ENCODE measurements at regions not wholly inside any gene's neighbourhood (a gene's known extent, or its start where the extent isn't known, plus 50 kb on each side); places are given as distances from the start of the nearest gene placed in this dataset.
A peak's percentile ranks its signal among the peaks of the same experiment; 100 is the strongest.

GRCh38 chr1:244954359-244954758, 90.0 kb upstream of the HNRNPU start:
- Histone ChIP-seq H3K9me3 (ENCODE audit: insufficient read depth, low read depth, low read length) (no peaks in the 10 kb centered on the region), H3K27ac (ENCODE audit: low read length) (no peak overlapping the region)

GRCh38 chr1:244953901-244954300, 89.6 kb upstream of the HNRNPU start:
- no peaks in the 10 kb centered on the region for H3K9me3 ChIP-seq (ENCODE audit: insufficient read depth, low read depth, low read length)
- no peak overlapping the region for H3K9ac ChIP-seq (ENCODE audit: low read depth, low read length)
- H3K4me3 ChIP-seq (ENCODE audit: low read length): no peak overlapping the region
- no peaks in the 10 kb centered on the region for H3K4me1 ChIP-seq (ENCODE audit: insufficient read depth, low read length)
- H3K27me3 ChIP-seq (ENCODE audit: insufficient read depth, low read length): no peaks in the 10 kb centered on the region
- H3K27ac ChIP-seq (ENCODE audit: low read length): no peak overlapping the region
- no peaks in the 10 kb centered on the region for H3K36me3 ChIP-seq (ENCODE audit: insufficient read depth, low read depth, low read length)

More at GRCh38 chr1:244954359-244954758, 90.0 kb upstream of the HNRNPU start:
- Histone ChIP-seq H3K9ac (ENCODE audit: low read depth, low read length) (no peak overlapping the region), H3K36me3 (ENCODE audit: insufficient read depth, low read depth, low read length) (no peaks in the 10 kb centered on the region), H3K4me3 (ENCODE audit: low read length) (no peak overlapping the region), H3K27me3 (ENCODE audit: insufficient read depth, low read length) (no peaks in the 10 kb centered on the region), H3K4me1 (ENCODE audit: insufficient read depth, low read length) (no peaks in the 10 kb centered on the region)

DNA sequence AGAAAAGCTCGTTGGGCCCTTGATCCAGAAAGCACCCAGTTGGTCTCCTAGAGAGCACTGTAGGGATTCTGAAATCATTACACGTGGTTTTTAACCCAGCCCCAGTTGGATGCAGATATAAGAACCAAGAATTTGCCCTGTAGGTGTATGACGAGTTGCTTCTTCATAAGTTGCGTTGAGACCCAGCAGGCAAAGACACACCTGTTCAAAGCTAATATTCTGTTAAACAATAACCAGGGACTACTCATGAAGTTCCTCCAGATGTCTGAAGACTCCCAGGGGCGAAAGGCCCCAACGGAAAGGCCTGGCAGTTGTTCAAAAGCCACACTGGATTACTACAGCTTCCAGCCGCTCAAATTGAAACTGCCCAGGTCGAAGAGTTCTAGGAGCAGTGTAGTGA, 88.6 kb upstream of the HNRNPU start:
- H3K27ac ChIP-seq (ENCODE audit: low read length): no peak overlapping the region

DNA sequence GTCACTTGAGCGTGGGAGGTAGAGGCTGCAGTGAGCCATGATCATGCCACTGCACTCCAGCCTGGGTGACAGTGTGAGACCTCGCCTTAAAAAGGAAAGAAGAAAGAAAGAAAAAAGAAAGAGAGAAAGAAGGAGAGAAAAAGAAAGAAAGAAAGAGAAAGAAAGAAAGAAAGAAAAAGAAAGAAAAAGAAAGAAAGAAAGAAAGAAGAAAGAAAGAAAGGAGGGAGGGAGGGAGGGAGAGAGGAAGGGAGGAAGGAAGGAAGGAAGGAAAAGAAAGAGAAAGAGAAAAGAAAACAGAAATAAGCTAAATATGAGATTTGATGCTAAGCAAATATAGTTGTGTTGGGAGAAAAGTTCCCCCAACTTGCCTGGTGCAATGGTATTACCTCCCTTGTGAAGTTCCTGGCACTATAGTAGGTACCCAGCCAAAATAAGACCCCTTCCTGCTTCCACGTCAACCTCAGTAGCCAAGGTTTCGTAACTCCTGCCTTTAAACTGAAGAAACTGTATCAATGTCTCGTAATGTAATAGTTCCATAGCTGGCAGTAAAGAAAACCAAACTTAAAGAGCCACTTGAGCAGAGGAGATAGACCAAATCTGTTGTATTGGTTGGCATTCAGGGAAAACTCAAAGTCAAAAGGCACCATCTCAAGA, 88.1 kb upstream of the HNRNPU start:
- H3K4me1 ChIP-seq (ENCODE audit: insufficient read depth, low read length): no peaks in the 10 kb centered on the region
- H3K27me3 ChIP-seq (ENCODE audit: insufficient read depth, low read length): no peaks in the 10 kb centered on the region
- H3K27ac ChIP-seq (ENCODE audit: low read length): no peak overlapping the region
- no peaks in the 10 kb centered on the region for H3K36me3 ChIP-seq (ENCODE audit: insufficient read depth, low read depth, low read length)
- H3K9me3 ChIP-seq (ENCODE audit: insufficient read depth, low read depth, low read length): no peaks in the 10 kb centered on the region
- no peak overlapping the region for H3K4me3 ChIP-seq (ENCODE audit: low read length)
- no peak overlapping the region for H3K9ac ChIP-seq (ENCODE audit: low read depth, low read length)

More for the DNA sequence above, 88.6 kb upstream of the HNRNPU start:
- Histone ChIP-seq H3K4me1 (ENCODE audit: insufficient read depth, low read length) (no peaks in the 10 kb centered on the region), H3K9me3 (ENCODE audit: insufficient read depth, low read depth, low read length) (no peaks in the 10 kb centered on the region), H3K4me3 (ENCODE audit: low read length) (no peak overlapping the region), H3K36me3 (ENCODE audit: insufficient read depth, low read depth, low read length) (no peaks in the 10 kb centered on the region), H3K9ac (ENCODE audit: low read depth, low read length) (no peak overlapping the region), H3K27me3 (ENCODE audit: insufficient read depth, low read length) (no peaks in the 10 kb centered on the region)

DNA sequence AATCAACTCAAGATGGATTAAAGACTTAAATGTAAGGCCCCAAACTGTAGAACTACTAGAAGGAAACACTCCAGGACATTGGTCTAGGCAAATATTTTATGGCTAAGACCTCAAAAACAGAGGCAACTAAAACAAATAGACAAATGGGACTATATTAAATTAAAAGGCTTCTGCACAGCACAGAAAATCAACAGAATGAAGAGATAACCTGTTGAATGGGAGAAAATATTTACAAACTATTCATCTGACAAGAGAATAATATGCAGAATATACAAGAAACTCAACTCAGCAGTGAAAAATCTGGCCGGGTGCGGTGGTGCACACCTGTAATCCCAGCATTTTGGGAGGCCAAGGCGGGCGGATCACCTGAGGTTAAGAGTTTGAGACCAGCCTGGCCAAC, 84.1 kb upstream of the HNRNPU start:
- no peak overlapping the region for H3K9ac ChIP-seq (ENCODE audit: low read depth, low read length)
- no peaks in the 10 kb centered on the region for H3K27me3 ChIP-seq (ENCODE audit: insufficient read depth, low read length)
- H3K4me1 ChIP-seq (ENCODE audit: insufficient read depth, low read length): no peaks in the 10 kb centered on the region
- H3K27ac ChIP-seq (ENCODE audit: low read length): no peak overlapping the region
- H3K4me3 ChIP-seq (ENCODE audit: low read length): no peak overlapping the region
- H3K9me3 ChIP-seq (ENCODE audit: insufficient read depth, low read depth, low read length): no peaks in the 10 kb centered on the region
- no peaks in the 10 kb centered on the region for H3K36me3 ChIP-seq (ENCODE audit: insufficient read depth, low read depth, low read length)

GRCh38 chr1:244945109-244945671, 80.8 kb upstream of the HNRNPU start:
- Histone ChIP-seq H3K9ac (ENCODE audit: low read depth, low read length) (no peak overlapping the region), H3K36me3 (ENCODE audit: insufficient read depth, low read depth, low read length) (no peaks in the 10 kb centered on the region), H3K9me3 (ENCODE audit: insufficient read depth, low read depth, low read length) (no peaks in the 10 kb centered on the region), H3K27me3 (ENCODE audit: insufficient read depth, low read length) (no peaks in the 10 kb centered on the region), H3K4me1 (ENCODE audit: insufficient read depth, low read length) (no peaks in the 10 kb centered on the region), H3K4me3 (ENCODE audit: low read length) (no peak overlapping the region), H3K27ac (ENCODE audit: low read length) (no peak overlapping the region)

GRCh38 chr1:244941121-244941520, 76.8 kb upstream of the HNRNPU start:
- Histone ChIP-seq H3K36me3 (ENCODE audit: insufficient read depth, low read depth, low read length) (no peaks in the 10 kb centered on the region), H3K9ac (ENCODE audit: low read depth, low read length) (no peak overlapping the region), H3K4me3 (ENCODE audit: low read length) (no peak overlapping the region), H3K9me3 (ENCODE audit: insufficient read depth, low read depth, low read length) (no peaks in the 10 kb centered on the region), H3K27ac (ENCODE audit: low read length) (no peak overlapping the region), H3K4me1 (ENCODE audit: insufficient read depth, low read length) (no peaks in the 10 kb centered on the region), H3K27me3 (ENCODE audit: insufficient read depth, low read length) (no peaks in the 10 kb centered on the region)

GRCh38 chr1:244937099-244937498, 72.8 kb upstream of the HNRNPU start:
- H3K27me3 ChIP-seq (ENCODE audit: insufficient read depth, low read length): no peaks in the 10 kb centered on the region
- H3K4me3 ChIP-seq (ENCODE audit: low read length): no peak overlapping the region
- no peak overlapping the region for H3K27ac ChIP-seq (ENCODE audit: low read length)
- no peak overlapping the region for H3K9ac ChIP-seq (ENCODE audit: low read depth, low read length)
- no peaks in the 10 kb centered on the region for H3K36me3 ChIP-seq (ENCODE audit: insufficient read depth, low read depth, low read length)
- no peaks in the 10 kb centered on the region for H3K9me3 ChIP-seq (ENCODE audit: insufficient read depth, low read depth, low read length)
- no peaks in the 10 kb centered on the region for H3K4me1 ChIP-seq (ENCODE audit: insufficient read depth, low read length)

GRCh38 chr1:244920911-244921761, 56.8 kb upstream of the HNRNPU start:
- Histone ChIP-seq H3K4me3 (ENCODE audit: low read length) (no peak overlapping the region), H3K27ac (ENCODE audit: low read length) (no peak overlapping the region), H3K36me3 (ENCODE audit: insufficient read depth, low read depth, low read length) (no peaks in the 10 kb centered on the region), H3K9ac (ENCODE audit: low read depth, low read length) (no peak overlapping the region), H3K4me1 (ENCODE audit: insufficient read depth, low read length) (0 out of 2 replicates have a peak, but pooled peaks cover 4% of the 10 kb centered on the region), H3K27me3 (ENCODE audit: insufficient read depth, low read length) (peaks cover 32% of the 10 kb centered on the region), H3K9me3 (ENCODE audit: insufficient read depth, low read depth, low read length) (no peaks in the 10 kb centered on the region)

GRCh38 chr1:244919320-244920282, 55.3 kb upstream of the HNRNPU start:
- Histone ChIP-seq H3K27me3 (ENCODE audit: insufficient read depth, low read length) (peaks cover 32% of the 10 kb centered on the region), H3K9me3 (ENCODE audit: insufficient read depth, low read depth, low read length) (no peaks in the 10 kb centered on the region), H3K4me1 (ENCODE audit: insufficient read depth, low read length) (0 out of 2 replicates have a peak, but pooled peaks cover 4% of the 10 kb centered on the region), H3K27ac (ENCODE audit: low read length) (no peak overlapping the region), H3K36me3 (ENCODE audit: insufficient read depth, low read depth, low read length) (no peaks in the 10 kb centered on the region), H3K4me3 (ENCODE audit: low read length) (peak overlapping the region; percentile 74), H3K9ac (ENCODE audit: low read depth, low read length) (no peak overlapping the region)
